ENCODE measurements at regions not wholly inside any gene's neighbourhood (a gene's known extent, or its start where the extent isn't known, plus 50 kb on each side); places are given as distances from the start of the nearest gene placed in this dataset.

DNA sequence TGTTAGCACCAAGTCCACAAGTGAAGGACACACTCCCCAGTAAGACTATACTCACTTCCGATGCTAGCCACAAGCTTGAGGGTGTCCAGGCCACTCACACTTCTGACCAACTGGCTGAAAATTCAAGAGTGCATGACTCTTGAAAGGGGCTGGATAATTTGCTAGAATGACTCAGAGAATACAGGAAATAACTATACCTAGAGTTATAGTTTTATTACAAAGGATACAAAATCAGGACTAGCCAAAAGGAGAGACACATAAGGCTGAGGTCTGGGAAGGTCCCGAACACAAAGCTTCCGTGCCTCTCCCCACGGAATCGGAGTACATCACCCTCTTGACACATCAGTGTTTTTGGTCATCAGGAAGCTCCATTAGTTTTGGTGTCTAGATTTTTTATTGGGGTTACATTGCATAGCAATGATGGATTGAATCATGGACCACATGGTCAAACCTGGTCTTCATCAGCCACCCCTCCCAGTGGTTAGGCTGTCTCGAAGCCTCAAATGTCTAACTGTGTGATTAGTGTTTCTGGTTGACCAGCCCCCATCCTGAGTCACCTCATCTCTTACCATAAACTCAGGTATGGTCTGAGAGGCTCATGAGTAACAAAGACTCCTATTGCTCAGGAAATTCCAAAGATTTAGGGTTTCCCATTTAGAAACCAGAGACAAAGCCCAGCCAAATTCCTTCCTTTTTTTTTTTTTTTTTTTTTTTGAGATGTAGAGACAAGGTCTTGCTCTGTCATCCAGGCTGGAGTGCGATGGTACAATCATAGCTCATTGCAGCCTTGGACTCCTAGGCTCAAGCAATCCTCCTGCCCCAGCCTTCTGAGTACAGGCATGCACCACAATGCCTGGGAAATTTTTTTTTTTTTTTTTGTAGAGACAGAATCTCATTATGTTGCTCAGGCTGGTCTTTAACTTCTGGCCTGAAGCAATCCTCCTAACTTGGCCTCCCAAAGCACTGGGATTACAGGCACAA lies 472.0 kb upstream of the TBX3 start (continued):
- TF ChIP-seq RFX5 (IDR thresholded peaks at IDR 0.05; ENCODE audit: low read length): no peak
- TF ChIP-seq ELF1 (IDR thresholded peaks at IDR 0.05): peak; percentile 38; the same call in 1 of the 2 replicates
- peak; percentile 24; the same call in 1 of the 2 replicates for TF ChIP-seq POLR2AphosphoS5 (IDR thresholded peaks at IDR 0.05; ENCODE audit: low read depth, low read length)
- TF ChIP-seq, protein P1, sequence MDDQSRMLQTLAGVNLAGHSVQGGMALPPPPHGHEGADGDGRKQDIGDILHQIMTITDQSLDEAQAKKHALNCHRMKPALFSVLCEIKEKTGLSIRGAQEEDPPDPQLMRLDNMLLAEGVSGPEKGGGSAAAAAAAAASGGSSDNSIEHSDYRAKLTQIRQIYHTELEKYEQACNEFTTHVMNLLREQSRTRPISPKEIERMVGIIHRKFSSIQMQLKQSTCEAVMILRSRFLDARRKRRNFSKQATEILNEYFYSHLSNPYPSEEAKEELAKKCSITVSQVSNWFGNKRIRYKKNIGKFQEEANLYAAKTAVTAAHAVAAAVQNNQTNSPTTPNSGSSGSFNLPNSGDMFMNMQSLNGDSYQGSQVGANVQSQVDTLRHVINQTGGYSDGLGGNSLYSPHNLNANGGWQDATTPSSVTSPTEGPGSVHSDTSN (IDR thresholded peaks at IDR 0.05): peak; percentile 92
- no peak for TF ChIP-seq NRF1 (IDR thresholded peaks at IDR 0.05; ENCODE audit: low read depth, low read length)
- TF ChIP-seq FOSL2 (IDR thresholded peaks at IDR 0.05; ENCODE audit: borderline replicate concordance, low read depth): peak; percentile 90
- TF ChIP-seq, protein P2, sequence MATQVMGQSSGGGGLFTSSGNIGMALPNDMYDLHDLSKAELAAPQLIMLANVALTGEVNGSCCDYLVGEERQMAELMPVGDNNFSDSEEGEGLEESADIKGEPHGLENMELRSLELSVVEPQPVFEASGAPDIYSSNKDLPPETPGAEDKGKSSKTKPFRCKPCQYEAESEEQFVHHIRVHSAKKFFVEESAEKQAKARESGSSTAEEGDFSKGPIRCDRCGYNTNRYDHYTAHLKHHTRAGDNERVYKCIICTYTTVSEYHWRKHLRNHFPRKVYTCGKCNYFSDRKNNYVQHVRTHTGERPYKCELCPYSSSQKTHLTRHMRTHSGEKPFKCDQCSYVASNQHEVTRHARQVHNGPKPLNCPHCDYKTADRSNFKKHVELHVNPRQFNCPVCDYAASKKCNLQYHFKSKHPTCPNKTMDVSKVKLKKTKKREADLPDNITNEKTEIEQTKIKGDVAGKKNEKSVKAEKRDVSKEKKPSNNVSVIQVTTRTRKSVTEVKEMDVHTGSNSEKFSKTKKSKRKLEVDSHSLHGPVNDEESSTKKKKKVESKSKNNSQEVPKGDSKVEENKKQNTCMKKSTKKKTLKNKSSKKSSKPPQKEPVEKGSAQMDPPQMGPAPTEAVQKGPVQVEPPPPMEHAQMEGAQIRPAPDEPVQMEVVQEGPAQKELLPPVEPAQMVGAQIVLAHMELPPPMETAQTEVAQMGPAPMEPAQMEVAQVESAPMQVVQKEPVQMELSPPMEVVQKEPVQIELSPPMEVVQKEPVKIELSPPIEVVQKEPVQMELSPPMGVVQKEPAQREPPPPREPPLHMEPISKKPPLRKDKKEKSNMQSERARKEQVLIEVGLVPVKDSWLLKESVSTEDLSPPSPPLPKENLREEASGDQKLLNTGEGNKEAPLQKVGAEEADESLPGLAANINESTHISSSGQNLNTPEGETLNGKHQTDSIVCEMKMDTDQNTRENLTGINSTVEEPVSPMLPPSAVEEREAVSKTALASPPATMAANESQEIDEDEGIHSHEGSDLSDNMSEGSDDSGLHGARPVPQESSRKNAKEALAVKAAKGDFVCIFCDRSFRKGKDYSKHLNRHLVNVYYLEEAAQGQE (IDR thresholded peaks at IDR 0.05; ENCODE audit: low read depth, low read length): 0 out of 2 replicates have a peak, but pooled peaks have one; percentile 61
- TF ChIP-seq CHD2 (IDR thresholded peaks at IDR 0.05; ENCODE audit: low read length, partially characterized antibody): no peak
- peak; percentile 88 for TF ChIP-seq TEAD4 (IDR thresholded peaks at IDR 0.05; ENCODE audit: borderline replicate concordance, insufficient read depth)
- TF ChIP-seq TCF12 (IDR thresholded peaks at IDR 0.05): peak; percentile 87
- peak; percentile 83 for TF ChIP-seq JUND (IDR thresholded peaks at IDR 0.05)
- no peak for TF ChIP-seq EZH2phosphoT487 (IDR thresholded peaks at IDR 0.05; ENCODE audit: borderline replicate concordance, low read depth)
- TF ChIP-seq GABPA (IDR thresholded peaks at IDR 0.05; ENCODE audit: low read depth): no peak
- TF ChIP-seq, protein P3, sequence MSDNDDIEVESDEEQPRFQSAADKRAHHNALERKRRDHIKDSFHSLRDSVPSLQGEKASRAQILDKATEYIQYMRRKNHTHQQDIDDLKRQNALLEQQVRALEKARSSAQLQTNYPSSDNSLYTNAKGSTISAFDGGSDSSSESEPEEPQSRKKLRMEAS (IDR thresholded peaks at IDR 0.05; ENCODE audit: low read depth): peak; percentile 74
- TF ChIP-seq SMC3 (IDR thresholded peaks at IDR 0.05; ENCODE audit: low read depth, low read length): no peak
- peak; percentile 17 to 88; a peak in 2 of 4 replicates for TF ChIP-seq EP300 (IDR thresholded peaks at IDR 0.05; ENCODE audit: borderline replicate concordance in 1 of 2, low read depth in 1 of 2, low read length in 1 of 2)
- no peak; the same call in 1 of the 2 replicates for TF ChIP-seq TAF1 (IDR thresholded peaks at IDR 0.05; ENCODE audit: borderline replicate concordance, low read depth, low read length)

Data from SK-N-SH (cell line).